GM13976 (cell line): ENCODE measurements at regions not wholly inside any gene's neighbourhood (a gene's known extent, or its start where the extent isn't known, plus 50 kb on each side); places are given as distances from the start of the nearest gene placed in this dataset.

Experiments used
- DNase-seq: peaks from one replicate; pipeline ENCODE4 v3.0.0; 2012; ENCODE audit warnings: low spot score
- CTCF ChIP-seq: IDR thresholded peaks from 2 replicates; pipeline ENCODE4 v1.5.1; 2012; ENCODE audit warnings: borderline replicate concordance, mild to moderate bottlenecking; ENCODE audit not compliant: insufficient read depth; ENCODE audit errors: extremely low read depth, missing control alignments, control extremely low read depth
- in situ Hi-C: fragments of 300-500 bp; cut with MboI; formaldehyde crosslinking; loops from one replicate; pipeline ENCODE4 v1.12.0; 2022; ENCODE audit warnings: low sequenced_read_pairs, mixed read lengths, inconsistent platforms; ENCODE audit not compliant: unreplicated experiment

- in situ Hi-C loops, result no loop called here
- DNase-seq, result no peak
- TF ChIP-seq CTCF, result no peak
Measured at GRCh38 chr5:128770907-128771306, 194.4 kb upstream of the SLC27A6 start.

- in situ Hi-C loops, result no loop called here
- DNase-seq, result no peak
- no peak for TF ChIP-seq CTCF
Measured at GRCh38 chr5:128772356-128772755, 192.9 kb upstream of the SLC27A6 start.

GRCh38 chr5:128773378-128773777, 191.9 kb upstream of the SLC27A6 start:
- in situ Hi-C loops, result no loop called here
- DNase-seq, result no peak
- no peak for TF ChIP-seq CTCF

GRCh38 chr5:128774605-128775004, 190.7 kb upstream of the SLC27A6 start:
- in situ Hi-C loops, result no loop called here
- DNase-seq, result peak; percentile 7

GRCh38 chr5:128775558-128775957, 189.7 kb upstream of the SLC27A6 start:
- in situ Hi-C loops, result no loop called here
- no peak for DNase-seq
- TF ChIP-seq CTCF, result no peak

More at GRCh38 chr5:128774605-128775004, 190.7 kb upstream of the SLC27A6 start:
- no peak for TF ChIP-seq CTCF

GRCh38 chr5:128777052-128777451, 188.2 kb upstream of the SLC27A6 start:
- peak; percentile 32 for DNase-seq
- in situ Hi-C loops, result no loop called here
- no peak for TF ChIP-seq CTCF

GRCh38 chr5:128778474-128778873, 186.8 kb upstream of the SLC27A6 start:
- in situ Hi-C loops, result no loop called here
- DNase-seq, result no peak
- TF ChIP-seq CTCF, result no peak
